H1 (cell line): ENCODE measurements at regions not wholly inside any gene's neighbourhood (a gene's known extent, or its start where the extent isn't known, plus 50 kb on each side); places are given as distances from the start of the nearest gene placed in this dataset.

Source experiments
- CTCF ChIA-PET: fragments of 300-600 bp; sonication (Branson Sonifier 250); formaldehyde crosslinking; loops from one replicate; lab custom pipeline; 2021; ENCODE audit not compliant: partially characterized antibody; lab: Charles Lee
- POLR2A ChIA-PET: fragments of 300-600 bp; sonication (Branson Sonifier 250); formaldehyde crosslinking; loops from one replicate; lab custom pipeline; 2021; ENCODE audit warnings: inconsistent platforms; ENCODE audit not compliant: partially characterized antibody; lab: Charles Lee
- DNase-seq, 2 experiments: peaks; one replicate each; pipeline versions ENCODE4 v3.0.0 to v3.0.0-alpha.2; 2010 to 2022; ENCODE audit warnings: low spot score in 2 of 2, low read depth in 1 of 2, mixed read lengths in 1 of 2
- FAIRE-seq: peaks from 2 replicates; lab custom pipeline; 2011; peaks lifted over from hg19 to GRCh38; lab: Jason Lieb, UNC
- H2AFZ ChIP-seq: 2 replicates; pipeline ENCODE4 v1.8.1; 2012; ENCODE audit warnings: low read length, inconsistent platforms
- H2AK5ac ChIP-seq: 2 replicates; pipeline ENCODE4 v1.6.1; 2013; ENCODE audit warnings: low read depth, low read length
- H2BK120ac ChIP-seq: replicated peaks from 2 replicates; pipeline ENCODE3; 2013; ENCODE audit warnings: low read depth, low read length, inconsistent platforms
- H2BK12ac ChIP-seq: 2 replicates; pipeline ENCODE4 v1.6.1; 2013; ENCODE audit warnings: low read depth, low read length
- H2BK15ac ChIP-seq: 2 replicates; pipeline ENCODE4 v1.6.1; 2013; ENCODE audit warnings: low read length
- H2BK20ac ChIP-seq: 2 replicates; pipeline ENCODE4 v1.6.1; 2013; ENCODE audit warnings: low read length
- H2BK5ac ChIP-seq: 2 replicates; pipeline ENCODE4 v1.6.1; 2013; ENCODE audit warnings: low read depth, low read length
- H3K14ac ChIP-seq: 2 replicates; pipeline ENCODE4 v1.6.1; 2013; ENCODE audit warnings: inconsistent platforms; ENCODE audit not compliant: insufficient read length
- H3K18ac ChIP-seq: 2 replicates; pipeline ENCODE4 v1.6.1; 2013; ENCODE audit warnings: low read length; ENCODE audit errors: extremely low read depth
- H3K23ac ChIP-seq: 2 replicates; pipeline ENCODE4 v1.6.1; 2013; ENCODE audit warnings: inconsistent platforms; ENCODE audit not compliant: insufficient read length
- H3K23me2 ChIP-seq: 2 replicates; pipeline ENCODE4 v1.6.1; 2013; ENCODE audit warnings: low read depth, low read length
- H3K27ac ChIP-seq: 2 replicates; pipeline ENCODE4 v1.6.1; 2011; ENCODE audit warnings: low read depth, low read length, inconsistent platforms
- H3K27me3 ChIP-seq, 4 experiments: replicated peaks in 1 of 4; 1 replicate in 1 of 4; 2 replicates in 3 of 4; pipeline versions ENCODE4 v1.6.1 to v1.8.1; 2011 to 2013; ENCODE audit warnings: low read length in 3 of 4, mild to moderate bottlenecking in 3 of 4, inconsistent platforms in 2 of 4, mixed read lengths in 2 of 4, moderate library complexity in 1 of 4; ENCODE audit not compliant: control insufficient read depth in 3 of 4, insufficient read depth in 3 of 4; ENCODE audit errors: extremely low read depth in 1 of 4
- H3K36me3 ChIP-seq, 4 experiments: 2 replicates each; pipeline versions ENCODE4 v1.6.1 to v1.8.1; 2011 to 2013; ENCODE audit warnings: mild to moderate bottlenecking in 4 of 4, low read length in 3 of 4, moderate library complexity in 2 of 4, control low read depth in 1 of 4, inconsistent platforms in 1 of 4; ENCODE audit not compliant: insufficient read depth in 4 of 4, control insufficient read depth in 2 of 4
- H3K4ac ChIP-seq: replicated peaks from 2 replicates; pipeline ENCODE3; 2013; ENCODE audit warnings: low read length, low read depth, mixed read lengths, inconsistent platforms; ENCODE audit not compliant: insufficient read length
- H3K4me1 ChIP-seq, 4 experiments: replicated peaks in 1 of 4; 1 replicate in 1 of 4; 2 replicates in 3 of 4; pipeline versions ENCODE4 v1.6.1 to v1.8.1; 2011 to 2013; ENCODE audit warnings: low read length in 3 of 4, inconsistent platforms in 2 of 4, mixed read lengths in 1 of 4; ENCODE audit not compliant: insufficient read depth in 4 of 4, control insufficient read depth in 3 of 4
- H3K4me2 ChIP-seq, 2 experiments: 2 replicates each; pipeline versions ENCODE4 v1.6.1 to v1.8.1; 2011 to 2013; ENCODE audit warnings: low read depth in 2 of 2, low read length in 2 of 2, control low read depth in 1 of 2, inconsistent platforms in 1 of 2, mild to moderate bottlenecking in 1 of 2; ENCODE audit not compliant: insufficient read depth in 1 of 2
- H3K4me3 ChIP-seq, 4 experiments: fragments of 200-600, 300-600 bp in 1 of 4; sonication (generic), shearing (Covaris generic), sonication (Bioruptor Twin) in 1 of 4; 2 replicates each; pipeline versions ENCODE4 v1.5.1 to v1.8.1; 2011 to 2016; ENCODE audit warnings: low read length in 4 of 4, low read depth in 3 of 4, control low read depth in 2 of 4, inconsistent platforms in 2 of 4, mild to moderate bottlenecking in 2 of 4, mixed read lengths in 1 of 4, moderate library complexity in 1 of 4; ENCODE audit not compliant: insufficient read depth in 2 of 4; ENCODE audit errors: extremely low read depth in 1 of 4
- H3K56ac ChIP-seq: replicated peaks from 2 replicates; pipeline ENCODE3; 2013; ENCODE audit warnings: low read depth, mild to moderate bottlenecking, mixed read lengths, low read length, inconsistent platforms; ENCODE audit not compliant: insufficient read length
- H3K79me1 ChIP-seq: 2 replicates; pipeline ENCODE4 v1.6.1; 2013; ENCODE audit warnings: low read depth, low read length, control low read depth
- H3K79me2 ChIP-seq, 2 experiments: 2 replicates each; pipeline versions ENCODE4 v1.6.1 to v1.8.1; 2012 to 2013; ENCODE audit warnings: low read length in 2 of 2, mild to moderate bottlenecking in 2 of 2, inconsistent platforms in 1 of 2; ENCODE audit not compliant: insufficient read depth in 2 of 2, control insufficient read depth in 1 of 2
- H3K9ac ChIP-seq, 4 experiments: replicated peaks in 1 of 4; 1 replicate in 1 of 4; 2 replicates in 3 of 4; pipeline versions ENCODE4 v1.6.1 to v1.8.1; 2011 to 2013; ENCODE audit warnings: low read depth in 3 of 4, low read length in 3 of 4, control low read depth in 2 of 4, mild to moderate bottlenecking in 2 of 4, moderate library complexity in 2 of 4, inconsistent platforms in 1 of 4; ENCODE audit errors: extremely low read depth in 1 of 4
- H3K9me3 ChIP-seq, 2 experiments: 2 replicates each; pipeline versions ENCODE4 v1.6.1 to v1.8.1; 2012 to 2013; ENCODE audit warnings: mild to moderate bottlenecking in 2 of 2, moderate library complexity in 2 of 2, control low read depth in 1 of 2, inconsistent platforms in 1 of 2, low read depth in 1 of 2, low read length in 1 of 2, mixed read lengths in 1 of 2; ENCODE audit not compliant: insufficient read depth in 2 of 2
- H4K20me1 ChIP-seq, 2 experiments: replicated peaks in 1 of 2; 2 replicates each; pipeline versions ENCODE3 to v1.8.1; 2011 to 2013; ENCODE audit warnings: inconsistent platforms in 2 of 2, low read length in 2 of 2, mild to moderate bottlenecking in 1 of 2; ENCODE audit not compliant: insufficient read depth in 2 of 2, control insufficient read depth in 1 of 2
- H4K5ac ChIP-seq: 2 replicates; pipeline ENCODE4 v1.6.1; 2013; ENCODE audit warnings: low read length, low read depth, mixed read lengths, inconsistent platforms; ENCODE audit not compliant: insufficient read length
- H4K8ac ChIP-seq: 2 replicates; pipeline ENCODE4 v1.8.0; 2013; ENCODE audit warnings: mild to moderate bottlenecking, moderate library complexity, low read length, inconsistent platforms; ENCODE audit not compliant: insufficient read depth; ENCODE audit errors: extremely low read depth
- H4K91ac ChIP-seq: replicated peaks from 2 replicates; pipeline ENCODE3; 2013; ENCODE audit warnings: low read length, mixed read lengths, inconsistent platforms; ENCODE audit not compliant: insufficient read length
- BRCA1 ChIP-seq: IDR thresholded peaks from 2 replicates; pipeline ENCODE4 v1.6.1; 2012; ENCODE audit warnings: low read depth, low read length, improper control_type of control experiment
- CEBPB ChIP-seq: IDR thresholded peaks from 2 replicates; pipeline ENCODE4 v1.6.1; 2012; ENCODE audit warnings: low read depth, low read length
- EZH2 ChIP-seq: fragments of 200-600 bp; sonication (generic); IDR thresholded peaks from 2 replicates; pipeline ENCODE4 v1.7.1; 2012; ENCODE audit warnings: low read depth, mild to moderate bottlenecking, moderate library complexity, low read length, inconsistent platforms; ENCODE audit not compliant: severe bottlenecking
- FOSL1 ChIP-seq: IDR thresholded peaks from 2 replicates; pipeline ENCODE4 v1.6.1; 2011; ENCODE audit warnings: mild to moderate bottlenecking, low read depth, low read length, moderate library complexity; ENCODE audit not compliant: insufficient read depth
- GTF2F1 ChIP-seq: IDR thresholded peaks from 2 replicates; pipeline ENCODE4 v1.6.1; 2012; ENCODE audit warnings: low read depth, low read length, improper control_type of control experiment, borderline replicate concordance
- KDM1A ChIP-seq: fragments of 200-600, 300-600 bp; sonication (generic); IDR thresholded peaks from 2 replicates; pipeline ENCODE4 v1.7.1; 2016; ENCODE audit warnings: mild to moderate bottlenecking, low read length, borderline replicate concordance
- POLR2A ChIP-seq, 2 experiments: IDR thresholded peaks; 1 replicate in 1 of 2; 2 replicates in 1 of 2; pipeline ENCODE4 v1.6.1; 2011; ENCODE audit warnings: low read depth in 2 of 2, low read length in 2 of 2, mild to moderate bottlenecking in 2 of 2; ENCODE audit errors: control extremely low read depth in 1 of 2
- POLR2AphosphoS5 ChIP-seq: IDR thresholded peaks from 2 replicates; pipeline ENCODE4 v1.6.1; 2011; ENCODE audit warnings: low read depth, low read length
- SAP30 ChIP-seq: fragments of 300-600 bp; sonication (generic); IDR thresholded peaks from 2 replicates; pipeline ENCODE4 v1.7.1; 2012; ENCODE audit warnings: low read length, moderate library complexity, mild to moderate bottlenecking, inconsistent platforms; ENCODE audit not compliant: insufficient read depth, insufficient replicate concordance
- SP1 ChIP-seq: IDR thresholded peaks from 2 replicates; pipeline ENCODE4 v1.6.1; 2011; ENCODE audit warnings: low read depth, low read length
- SP4 ChIP-seq: IDR thresholded peaks from 2 replicates; pipeline ENCODE4 v1.6.1; 2012; ENCODE audit warnings: low read length, inconsistent platforms
- TAF7 ChIP-seq: optimal IDR thresholded peaks from 2 replicates; pipeline ENCODE3; 2011; ENCODE audit warnings: low read depth, mild to moderate bottlenecking, inconsistent platforms, low read length, moderate library complexity, borderline replicate concordance
- ZNF274 ChIP-seq: IDR thresholded peaks from 2 replicates; pipeline ENCODE4 v1.7.0; 2012; ENCODE audit warnings: low read length, borderline replicate concordance; ENCODE audit errors: extremely low read depth
- WGBS, 2 experiments: shearing (Covaris generic) in 1 of 2; methylation state at CpG; one replicate each; pipeline versions ENCODE4 v1.1.6 to v1.1.7; 2013 to 2015; ENCODE audit warnings: low lambda C conversion rate in 2 of 2, mixed read lengths in 2 of 2, inconsistent platforms in 1 of 2, low coverage in 1 of 2, missing lambda C conversion rate in 1 of 2; ENCODE audit not compliant: insufficient replicate concordance in 2 of 2, insufficient coverage in 1 of 2, insufficient read length in 1 of 2; ENCODE audit errors: extremely low coverage in 1 of 2, missing lambda C conversion rate in 1 of 2; 5-methylcytosine and 5-hydroxymethylcytosine counted together
- TF ChIP-seq, protein P1 (sequence below): IDR thresholded peaks from 2 replicates; pipeline ENCODE4 v1.6.1; 2012; ENCODE audit warnings: inconsistent platforms

DNA sequence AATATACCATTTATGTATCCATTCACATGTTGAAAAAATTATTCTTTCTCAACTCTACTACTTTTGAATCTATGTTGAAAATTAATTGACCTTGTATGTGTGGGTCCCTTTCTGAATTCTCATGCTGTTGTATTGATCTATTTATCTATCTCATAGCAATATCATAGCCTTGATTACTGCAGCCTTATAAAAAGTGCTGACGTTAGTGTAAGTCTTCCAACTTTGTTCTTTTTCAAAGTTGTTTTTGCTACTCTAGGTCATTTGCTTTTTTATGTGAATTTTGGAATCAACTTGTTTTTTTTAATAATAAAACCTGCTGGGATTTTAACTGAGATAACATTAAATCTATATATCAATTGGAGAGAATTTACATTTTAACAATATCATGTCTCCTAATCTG lies 52.2 kb upstream of the PAX3 start:
- Histone ChIP-seq H3K36me3 (no peaks in the 10 kb centered on the region), H2AFZ (no peak overlapping the region), H2BK15ac (no peak overlapping the region), H3K18ac (no peak overlapping the region), H3K79me1 (no peaks in the 10 kb centered on the region), H3K4me1 (no peaks in the 10 kb centered on the region), H2AK5ac (no peak overlapping the region), H3K9ac (no peak overlapping the region), H2BK20ac (no peak overlapping the region), H3K9me3 (peaks cover 3 to 5% of the 10 kb centered on the region in 2 experiments; a peak in 1 of 4 replicates), H3K23ac (no peak overlapping the region), H3K4me2 (no peak overlapping the region), H3K79me2 (no peaks in the 10 kb centered on the region), H2BK12ac (no peak overlapping the region), H3K27me3 (no peaks in the 10 kb centered on the region), H2BK120ac (no peak overlapping the region), H3K14ac (no peak overlapping the region), H3K4me3 (no peak overlapping the region), H4K20me1 (no peaks in the 10 kb centered on the region), H4K8ac (no peak overlapping the region), H3K27ac (no peak overlapping the region), H4K91ac (no peak overlapping the region), H3K56ac (no peak overlapping the region), H3K4ac (no peak overlapping the region), H4K5ac (no peak overlapping the region), H3K23me2 (no peaks in the 10 kb centered on the region), H2BK5ac (no peak overlapping the region)
- POLR2A ChIA-PET, result no interaction called here
- WGBS, 2 experiments, result 96% methylated on average over 1 of the region's 1 CpG; no CpG with 5 or more reads in 1 of the 2 experiments
- CTCF ChIA-PET, result interaction anchor here (1.0 to 1.1 kb wide), 2 partner anchors 32 to 318 kb away, joined by 3 read pairs; no protein-coding TSS in a partner anchor
- no peak for DNase-seq
- no peak for FAIRE-seq
- no peak for TF ChIP-seq POLR2A (IDR thresholded peaks at IDR 0.05; ENCODE audit: control extremely low read depth in 1 of 2, low read depth in 2 of 2, low read length in 2 of 2)
- no peak for TF ChIP-seq SP4
- TF ChIP-seq ZNF274, result no peak
- no peak for TF ChIP-seq SP1
- no peak for TF ChIP-seq TAF7
- TF ChIP-seq, protein P1, sequence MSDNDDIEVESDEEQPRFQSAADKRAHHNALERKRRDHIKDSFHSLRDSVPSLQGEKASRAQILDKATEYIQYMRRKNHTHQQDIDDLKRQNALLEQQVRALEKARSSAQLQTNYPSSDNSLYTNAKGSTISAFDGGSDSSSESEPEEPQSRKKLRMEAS, result no peak
- no peak for TF ChIP-seq FOSL1
- TF ChIP-seq EZH2, result no peak
- TF ChIP-seq GTF2F1, result no peak
- no peak for TF ChIP-seq KDM1A
- TF ChIP-seq POLR2AphosphoS5, result no peak
- TF ChIP-seq CEBPB, result no peak
- no peak for TF ChIP-seq SAP30
- no peak for TF ChIP-seq BRCA1
